BJ (cell line): ENCODE measurements at regions not wholly inside any gene's neighbourhood (a gene's known extent, or its start where the extent isn't known, plus 50 kb on each side); places are given as distances from the start of the nearest gene placed in this dataset.

Experiments
- CTCF ChIA-PET: fragments of 350-600 bp; formaldehyde crosslinking; extraction: SDS; loops from one replicate; lab custom pipeline; 2021; ENCODE audit warnings: antibody characterized with exemption, inconsistent platforms; lab: Yijun Ruan, JAX
- POLR2A ChIA-PET: fragments of 300-600 bp; sonication (Branson Sonifier 250); formaldehyde crosslinking; extraction: SDS; loops from one replicate; lab custom pipeline; 2021; ENCODE audit warnings: antibody characterized with exemption; lab: Charles Lee
- DNase-seq: peaks from one replicate; pipeline ENCODE4 v3.0.0-alpha.2; 2011; ENCODE audit warnings: low read depth
- H3K27me3 ChIP-seq: 2 replicates; pipeline ENCODE4 v1.6.0; 2011; ENCODE audit warnings: low read length; ENCODE audit not compliant: control insufficient read depth, insufficient read depth
- H3K36me3 ChIP-seq: 2 replicates; pipeline ENCODE4 v1.5.1; 2011; ENCODE audit warnings: low read length; ENCODE audit not compliant: control insufficient read depth, insufficient read depth
- H3K4me3 ChIP-seq: 2 replicates; pipeline ENCODE4 v1.5.1; 2011; ENCODE audit warnings: low read depth, mild to moderate bottlenecking, control low read depth, low read length
- CTCF ChIP-seq: IDR thresholded peaks from 2 replicates; pipeline ENCODE4 v1.5.1; 2011; ENCODE audit warnings: low read depth, mild to moderate bottlenecking, control low read depth, inconsistent platforms, low read length, moderate library complexity; ENCODE audit not compliant: insufficient read depth

GRCh38 chr5:75965292-75965691 is 117.9 kb upstream of the SV2C start:
- Histone ChIP-seq H3K4me3 (no peak overlapping the region), H3K36me3 (no peaks in the 10 kb centered on the region), H3K27me3 (no peaks in the 10 kb centered on the region)
- no peak for TF ChIP-seq CTCF
- ChIA-PET CTCF (no interaction called here), POLR2A (no interaction called here)
- no peak for DNase-seq

- H3K27me3 ChIP-seq, result no peaks in the 10 kb centered on the region
- no peak for DNase-seq
- TF ChIP-seq CTCF, result no peak
- no peaks in the 10 kb centered on the region for H3K36me3 ChIP-seq
- no peak overlapping the region for H3K4me3 ChIP-seq
- POLR2A ChIA-PET, result no interaction called here
- CTCF ChIA-PET, result no interaction called here
Observed at GRCh38 chr5:75964008-75964407, 119.2 kb upstream of the SV2C start.

- no peak for DNase-seq
- TF ChIP-seq CTCF, result no peak
- H3K36me3 ChIP-seq, result no peaks in the 10 kb centered on the region
- POLR2A ChIA-PET, result no interaction called here
- no peaks in the 10 kb centered on the region for H3K27me3 ChIP-seq
- CTCF ChIA-PET, result no interaction called here
- no peak overlapping the region for H3K4me3 ChIP-seq
Observed at GRCh38 chr5:75963554-75963953, 119.6 kb upstream of the SV2C start.

- TF ChIP-seq CTCF, result no peak
- ChIA-PET POLR2A (no interaction called here), CTCF (no interaction called here)
- H3K4me3 ChIP-seq, result no peak overlapping the region
- no peaks in the 10 kb centered on the region for H3K27me3 ChIP-seq
- H3K36me3 ChIP-seq, result no peaks in the 10 kb centered on the region
- DNase-seq, result no peak
Observed at GRCh38 chr5:75961818-75962217, 121.4 kb upstream of the SV2C start.

GRCh38 chr5:75960129-75960528 is 123.1 kb upstream of the SV2C start:
- ChIA-PET POLR2A (no interaction called here), CTCF (no interaction called here)
- Histone ChIP-seq H3K36me3 (no peaks in the 10 kb centered on the region), H3K27me3 (no peaks in the 10 kb centered on the region), H3K4me3 (no peak overlapping the region)
- no peak for DNase-seq
- TF ChIP-seq CTCF, result no peak
